CD14-positive monocyte (primary cell): ENCODE measurements at regions not wholly inside any gene's neighbourhood (a gene's known extent, or its start where the extent isn't known, plus 50 kb on each side); places are given as distances from the start of the nearest gene placed in this dataset.

Source experiments
- DNase-seq, 3 donors: peaks; one replicate each; pipeline ENCODE4 v3.0.0-alpha.2; 2011 to 2022
- H2AFZ ChIP-seq: 2 replicates; pipeline ENCODE4 v1.6.0; 2012; ENCODE audit warnings: mild to moderate bottlenecking, low read depth, low read length, inconsistent platforms; ENCODE audit not compliant: insufficient read depth, poor library complexity, severe bottlenecking
- H3K27ac ChIP-seq, 2 donors: 1 replicate in 1 of 2; 2 replicates in 1 of 2; pipeline ENCODE4 v1.5.1; 2012 to 2013; ENCODE audit warnings: low read length in 2 of 2, control low read depth in 1 of 2, inconsistent platforms in 1 of 2, low read depth in 1 of 2, mild to moderate bottlenecking in 1 of 2
- H3K27me3 ChIP-seq, 2 donors: one replicate each; pipeline versions ENCODE4 v1.6.0 to v1.6.1; 2011 to 2013; ENCODE audit warnings: low read length in 2 of 2; ENCODE audit not compliant: control insufficient read depth in 2 of 2, insufficient read depth in 2 of 2
- H3K36me3 ChIP-seq, 2 donors: replicated peaks in 1 of 2; 1 replicate in 1 of 2; 2 replicates in 1 of 2; pipeline versions ENCODE4 v1.5.1 to v1.6.1; 2012 to 2013; ENCODE audit warnings: low read length in 2 of 2, control low read depth in 1 of 2, inconsistent platforms in 1 of 2, mild to moderate bottlenecking in 1 of 2; ENCODE audit not compliant: insufficient read depth in 2 of 2, control insufficient read depth in 1 of 2
- H3K4me1 ChIP-seq, 2 donors: 1 replicate in 1 of 2; 2 replicates in 1 of 2; pipeline versions ENCODE4 v1.5.1 to v1.6.1; 2012 to 2013; ENCODE audit warnings: low read length in 2 of 2, control low read depth in 1 of 2, inconsistent platforms in 1 of 2, mild to moderate bottlenecking in 1 of 2, moderate library complexity in 1 of 2; ENCODE audit not compliant: insufficient read depth in 2 of 2, control insufficient read depth in 1 of 2
- H3K4me2 ChIP-seq: replicated peaks from 2 replicates; pipeline ENCODE3; 2012; ENCODE audit warnings: low read length, moderate library complexity, mild to moderate bottlenecking; ENCODE audit not compliant: poor library complexity, severe bottlenecking; ENCODE audit errors: extremely low read depth
- H3K4me3 ChIP-seq, 3 experiments: fragments of 200-600 bp in 1 of 3; sonication (generic) in 1 of 3; replicated peaks in 1 of 3; 1 replicate in 2 of 3; 2 replicates in 1 of 3; pipeline ENCODE4 v1.5.1; 2011 to 2013; ENCODE audit warnings: low read length in 3 of 3, mild to moderate bottlenecking in 3 of 3, control low read depth in 2 of 3, low read depth in 2 of 3, inconsistent platforms in 1 of 3, moderate library complexity in 1 of 3
- H3K79me2 ChIP-seq: 2 replicates; pipeline ENCODE4 v1.6.0; 2012; ENCODE audit warnings: mild to moderate bottlenecking, control low read depth, inconsistent platforms, low read length, moderate library complexity; ENCODE audit not compliant: insufficient read depth
- H3K9ac ChIP-seq: 2 replicates; pipeline ENCODE4 v1.6.0; 2017; ENCODE audit warnings: low read length, mild to moderate bottlenecking; ENCODE audit not compliant: insufficient read depth, poor library complexity, severe bottlenecking
- H3K9me3 ChIP-seq, 2 donors: replicated peaks in 1 of 2; 1 replicate in 1 of 2; 2 replicates in 1 of 2; pipeline versions ENCODE4 v1.5.1 to v1.6.1; 2012 to 2013; ENCODE audit warnings: low read length in 2 of 2, control low read depth in 1 of 2; ENCODE audit not compliant: control insufficient read depth in 1 of 2, insufficient read depth in 1 of 2
- H4K20me1 ChIP-seq: 2 replicates; pipeline ENCODE4 v1.6.0; 2012; ENCODE audit warnings: mild to moderate bottlenecking, low read length, control low read depth, moderate library complexity; ENCODE audit not compliant: insufficient read depth
- H3K27ac Mint-ChIP-seq, 7 donors: one replicate each; pipeline ENCODE4 v1.8.0; 2020; ENCODE audit warnings: mild to moderate bottlenecking in 7 of 7, mixed read lengths in 7 of 7, moderate library complexity in 6 of 7, inconsistent platforms in 2 of 7
- H3K27me3 Mint-ChIP-seq, 3 donors: one replicate each; pipeline ENCODE4 v1.8.0; 2021 to 2022; ENCODE audit warnings: low read depth in 3 of 3, mild to moderate bottlenecking in 3 of 3, mixed read lengths in 3 of 3, moderate library complexity in 3 of 3, inconsistent platforms in 1 of 3
- H3K36me3 Mint-ChIP-seq, 2 donors: one replicate each; pipeline ENCODE4 v1.8.0; 2020; ENCODE audit warnings: mixed read lengths in 2 of 2, inconsistent platforms in 1 of 2, mild to moderate bottlenecking in 1 of 2
- H3K4me1 Mint-ChIP-seq: one replicate; pipeline ENCODE4 v1.8.0; 2020; ENCODE audit warnings: mild to moderate bottlenecking, mixed read lengths
- H3K4me3 Mint-ChIP-seq, 2 donors: one replicate each; pipeline ENCODE4 v1.8.0; 2020; ENCODE audit warnings: mild to moderate bottlenecking in 2 of 2, mixed read lengths in 2 of 2, moderate library complexity in 1 of 2
- H3K9me3 Mint-ChIP-seq, 7 donors: one replicate each; pipeline ENCODE4 v1.8.0; 2020 to 2022; ENCODE audit warnings: mixed read lengths in 7 of 7, mild to moderate bottlenecking in 6 of 7, moderate library complexity in 6 of 7, inconsistent platforms in 2 of 7
- WGBS: methylation state at CpG from one replicate; pipeline ENCODE4 v1.1.5; 2013; ENCODE audit warnings: missing lambda C conversion rate; ENCODE audit not compliant: insufficient coverage; 5-methylcytosine and 5-hydroxymethylcytosine counted together
- intact Hi-C, 2 donors: fragments of 100-400 bp; cut with micrococcal nuclease; formaldehyde crosslinking; loops; one replicate each; pipeline versions ENCODE4 v1.15.0 to v1.15.1; 2023
- TF ChIP-seq, protein P1 (sequence below): fragments of 200-600 bp; IDR thresholded peaks from one replicate; pipeline ENCODE4 v1.8.0; 2022; ENCODE audit warnings: antibody characterized with exemption, mild to moderate bottlenecking

DNA sequence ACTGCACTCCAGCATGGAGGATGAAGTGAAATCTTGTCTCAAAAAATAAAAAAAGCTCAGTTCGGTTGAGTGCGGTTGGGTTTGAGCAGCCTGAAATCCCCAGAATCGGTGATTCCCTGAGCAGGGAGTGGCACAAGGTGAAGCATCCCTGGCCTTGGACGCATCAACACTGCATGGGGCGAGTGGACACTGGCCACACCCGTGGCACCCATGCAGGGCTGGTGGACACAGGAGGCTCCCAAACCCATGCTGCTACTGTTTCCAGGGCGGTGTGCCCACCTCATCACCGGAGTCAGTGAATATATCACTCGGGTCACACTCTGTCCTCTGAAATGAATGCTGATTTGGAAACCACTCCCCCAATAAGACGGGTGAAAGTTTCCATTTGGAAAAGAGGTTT, 53.4 kb upstream of the ACTRT2 start:
- Histone ChIP-seq H3K27me3 (peaks cover 0 to 16% of the 10 kb centered on the region in 2 donors), H4K20me1 (no peaks in the 10 kb centered on the region), H3K36me3 (no peaks in the 10 kb centered on the region), H3K4me1 (no peaks in the 10 kb centered on the region), H3K27ac (no peak overlapping the region), H3K9me3 (no peaks in the 10 kb centered on the region), H3K4me2 (no peak overlapping the region), H3K9ac (no peak overlapping the region), H3K4me3 (no peak overlapping the region), H3K79me2 (no peaks in the 10 kb centered on the region), H2AFZ (no peak overlapping the region)
- peaks cover 6 to 13% (median 12%) of the 10 kb centered on the region in 3 donors for H3K27me3 Mint-ChIP-seq
- intact Hi-C loops, result no loop called here
- H3K4me3 Mint-ChIP-seq, result no peak overlapping the region
- no peak for DNase-seq
- H3K9me3 Mint-ChIP-seq, result no peaks in the 10 kb centered on the region
- 95% methylated on average over 7 of the region's 10 CpGs for WGBS
- no peaks in the 10 kb centered on the region for H3K36me3 Mint-ChIP-seq
- TF ChIP-seq, protein P1, sequence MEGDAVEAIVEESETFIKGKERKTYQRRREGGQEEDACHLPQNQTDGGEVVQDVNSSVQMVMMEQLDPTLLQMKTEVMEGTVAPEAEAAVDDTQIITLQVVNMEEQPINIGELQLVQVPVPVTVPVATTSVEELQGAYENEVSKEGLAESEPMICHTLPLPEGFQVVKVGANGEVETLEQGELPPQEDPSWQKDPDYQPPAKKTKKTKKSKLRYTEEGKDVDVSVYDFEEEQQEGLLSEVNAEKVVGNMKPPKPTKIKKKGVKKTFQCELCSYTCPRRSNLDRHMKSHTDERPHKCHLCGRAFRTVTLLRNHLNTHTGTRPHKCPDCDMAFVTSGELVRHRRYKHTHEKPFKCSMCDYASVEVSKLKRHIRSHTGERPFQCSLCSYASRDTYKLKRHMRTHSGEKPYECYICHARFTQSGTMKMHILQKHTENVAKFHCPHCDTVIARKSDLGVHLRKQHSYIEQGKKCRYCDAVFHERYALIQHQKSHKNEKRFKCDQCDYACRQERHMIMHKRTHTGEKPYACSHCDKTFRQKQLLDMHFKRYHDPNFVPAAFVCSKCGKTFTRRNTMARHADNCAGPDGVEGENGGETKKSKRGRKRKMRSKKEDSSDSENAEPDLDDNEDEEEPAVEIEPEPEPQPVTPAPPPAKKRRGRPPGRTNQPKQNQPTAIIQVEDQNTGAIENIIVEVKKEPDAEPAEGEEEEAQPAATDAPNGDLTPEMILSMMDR, result no peak
- no peaks in the 10 kb centered on the region for H3K4me1 Mint-ChIP-seq
- H3K27ac Mint-ChIP-seq, result no peak overlapping the region

DNA sequence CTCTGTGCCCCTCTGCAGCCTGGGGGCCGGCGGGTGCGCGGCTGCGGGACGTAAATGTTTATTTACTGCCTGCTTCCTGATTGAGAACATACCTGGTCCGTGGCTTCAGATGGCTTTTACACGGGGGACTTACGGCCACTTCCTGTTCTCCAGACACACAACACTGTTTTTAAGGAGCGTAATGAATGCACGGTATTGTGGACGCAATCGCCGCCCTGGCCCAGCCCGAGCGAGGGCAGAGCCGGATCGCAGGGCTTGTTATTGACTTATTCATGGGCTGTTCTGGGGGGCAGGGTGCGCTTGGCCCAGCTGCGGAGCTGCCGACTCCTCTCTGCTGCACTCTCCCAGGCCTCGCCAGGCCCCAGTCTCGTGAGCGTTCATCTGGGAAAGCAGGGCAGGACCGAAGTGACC, 52.8 kb upstream of the ACTRT2 start:
- Histone ChIP-seq H3K27me3 (peaks cover 0 to 19% of the 10 kb centered on the region in 2 donors), H4K20me1 (no peaks in the 10 kb centered on the region), H3K36me3 (no peaks in the 10 kb centered on the region), H3K4me2 (no peak overlapping the region), H3K79me2 (no peaks in the 10 kb centered on the region), H3K9me3 (no peaks in the 10 kb centered on the region), H3K9ac (no peak overlapping the region), H3K4me3 (no peak overlapping the region), H3K4me1 (no peaks in the 10 kb centered on the region), H3K27ac (no peak overlapping the region), H2AFZ (no peak overlapping the region)
- Mint-ChIP-seq H3K4me3 (no peak overlapping the region), H3K9me3 (no peaks in the 10 kb centered on the region), H3K27ac (no peak overlapping the region), H3K36me3 (no peaks in the 10 kb centered on the region), H3K27me3 (peaks cover 6 to 13% (median 12%) of the 10 kb centered on the region in 3 donors), H3K4me1 (no peaks in the 10 kb centered on the region)
- intact Hi-C loops, result no loop called here
- TF ChIP-seq, protein P1, result no peak
- 71% methylated on average over 22 of the region's 25 CpGs for WGBS
- no peak for DNase-seq
